ENCODE measurements at regions not wholly inside any gene's neighbourhood (a gene's known extent, or its start where the extent isn't known, plus 50 kb on each side); places are given as distances from the start of the nearest gene placed in this dataset.
A peak's percentile ranks its signal among the peaks of the same experiment; 100 is the strongest.

- no peak for ATAC-seq
- DNase-seq (ENCODE audit: low spot score) = peak; percentile 31
- intact Hi-C loops (cut with DNase I) = no loop called here
Measured at GRCh38 chr16:86708431-86708830, 130.1 kb downstream of the FOXL1 start.

DNA sequence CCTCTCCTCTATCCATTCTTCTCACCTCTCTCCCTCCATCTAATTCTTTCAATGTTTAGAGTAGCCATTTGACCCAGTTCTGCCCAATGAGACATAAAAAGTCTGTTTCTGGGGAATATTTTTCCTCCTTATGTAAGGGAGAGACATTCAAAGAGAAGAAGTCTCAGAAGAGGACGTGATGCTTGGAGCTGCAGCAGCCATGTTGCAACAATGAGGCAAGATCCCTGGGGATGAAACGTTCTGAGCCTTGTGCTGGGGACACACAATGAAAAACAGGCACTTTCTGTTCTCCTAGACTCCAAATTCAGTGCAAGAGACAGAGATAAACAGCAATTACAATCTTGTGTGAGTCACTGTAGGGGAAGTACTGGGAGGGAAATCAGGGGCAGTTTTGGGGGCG lies 130.8 kb downstream of the FOXL1 start:
- ATAC-seq (no peak), DNase-seq (ENCODE audit: low spot score) (no peak)
- intact Hi-C loops (cut with DNase I) = no loop called here

GRCh38 chr16:86709902-86710601 lies 131.7 kb downstream of the FOXL1 start:
- ATAC-seq (no peak), DNase-seq (ENCODE audit: low spot score) (peak; percentile 17)
- intact Hi-C loops (cut with DNase I) = no loop called here

DNA sequence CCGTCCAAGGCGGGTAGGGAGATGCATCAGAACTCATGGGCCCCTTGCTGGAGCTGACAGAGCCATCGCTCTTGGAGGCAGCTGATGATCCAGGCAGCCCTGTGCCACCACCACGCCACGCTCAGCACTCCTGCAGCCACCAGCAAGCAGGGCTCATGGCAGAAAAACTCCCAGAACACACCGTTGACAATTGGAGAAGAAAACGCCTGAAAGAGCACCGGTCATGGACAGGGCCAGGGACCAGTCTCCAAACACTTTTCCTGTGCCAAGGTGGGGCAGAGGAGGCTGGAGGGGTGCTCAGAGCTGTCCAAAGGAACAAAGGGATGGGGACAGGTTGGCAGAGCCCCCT lies 132.2 kb downstream of the FOXL1 start:
- intact Hi-C loops (cut with DNase I) = no loop called here
- ATAC-seq (no peak), DNase-seq (ENCODE audit: low spot score) (peak; percentile 35)

DNA sequence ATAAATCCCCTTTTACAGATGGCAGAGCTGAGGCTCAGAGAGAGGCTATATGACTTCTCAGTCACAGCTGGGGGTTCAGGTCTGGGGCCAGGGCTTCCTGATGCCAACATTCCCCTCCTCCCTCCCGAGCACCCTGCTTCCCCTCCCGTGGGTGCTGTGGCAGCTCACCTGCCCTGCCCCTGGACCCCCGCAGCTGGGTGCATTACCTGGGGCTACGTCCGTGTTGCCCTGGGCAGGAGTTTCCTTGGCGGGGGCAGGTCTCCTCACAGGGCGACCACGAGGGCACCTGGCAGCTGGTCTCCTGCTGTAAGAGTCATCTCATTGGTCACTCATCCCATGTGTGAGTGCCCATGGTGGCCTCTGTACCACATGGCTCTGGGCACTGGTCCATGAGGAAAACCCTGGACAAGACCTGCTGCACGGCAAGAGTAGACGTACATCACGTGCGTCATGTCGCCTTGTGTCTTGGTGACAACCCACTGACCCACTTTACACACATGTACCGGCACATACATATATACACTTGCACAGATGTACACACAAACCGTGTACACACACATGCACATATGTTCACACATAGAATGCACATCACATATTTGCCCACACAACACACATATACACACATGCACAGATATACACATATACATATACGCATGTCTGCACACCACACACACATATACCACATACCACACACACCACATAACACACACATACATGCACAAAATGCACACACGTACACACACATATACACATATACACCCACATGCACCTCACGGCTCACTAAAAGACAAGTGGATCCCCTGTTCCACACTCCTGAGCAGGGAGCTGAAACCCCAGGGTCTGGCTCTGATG lies 134.0 kb downstream of the FOXL1 start:
- ATAC-seq (no peak), DNase-seq (ENCODE audit: low spot score) (no peak)
- intact Hi-C loops (cut with DNase I) = no loop called here

GRCh38 chr16:86713021-86713631 lies 134.8 kb downstream of the FOXL1 start:
- ATAC-seq = no peak
- intact Hi-C loops (cut with DNase I) = no loop called here
- DNase-seq (ENCODE audit: low spot score) = no peak

DNA sequence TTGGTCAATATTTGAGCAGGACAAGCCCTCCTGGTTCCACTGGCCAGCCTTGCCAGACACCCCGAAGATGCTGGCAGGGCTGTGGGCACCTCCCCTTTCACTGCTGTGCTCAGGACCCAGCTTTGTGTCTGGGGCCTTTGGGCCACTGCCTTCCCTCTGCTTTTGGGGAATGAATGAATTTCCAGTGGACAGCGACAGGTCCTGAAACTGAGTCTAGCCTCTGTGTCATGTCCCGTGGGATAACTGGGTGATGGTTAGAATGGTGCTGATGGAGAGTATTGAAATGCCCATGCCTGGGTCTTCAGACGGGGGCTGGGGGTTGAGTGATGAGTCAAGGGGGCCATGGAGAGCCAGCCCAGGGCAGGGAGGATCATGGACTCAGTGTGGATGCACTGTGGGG lies 135.8 kb downstream of the FOXL1 start:
- no peak for DNase-seq (ENCODE audit: low spot score)
- no peak for ATAC-seq
- intact Hi-C loops (cut with DNase I) = no loop called here

GRCh38 chr16:86716649-86717048 lies 138.3 kb downstream of the FOXL1 start:
- intact Hi-C loops (cut with DNase I) = no loop called here
- ATAC-seq (no peak), DNase-seq (ENCODE audit: low spot score) (no peak)

DNA sequence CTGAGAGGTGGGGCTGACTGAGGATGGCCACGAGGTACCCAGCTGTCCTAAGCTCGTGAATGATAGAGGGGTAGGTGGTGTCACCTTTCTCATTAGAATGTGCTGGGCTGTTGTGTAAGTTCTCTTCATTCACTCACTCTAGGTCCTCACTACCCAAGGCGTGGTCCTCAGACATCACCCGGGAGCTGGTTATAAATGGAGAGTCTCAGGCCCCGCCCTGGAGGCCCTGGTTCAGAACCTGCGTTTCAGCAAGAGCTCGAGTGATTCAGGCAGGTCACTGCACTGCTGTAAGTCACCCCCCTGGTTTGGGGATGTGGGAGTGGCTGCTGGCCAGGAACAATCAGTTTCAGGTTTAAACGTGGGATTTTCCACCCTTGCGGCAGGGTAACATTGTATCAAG lies 139.8 kb downstream of the FOXL1 start:
- intact Hi-C loops (cut with DNase I) = no loop called here
- no peak for DNase-seq (ENCODE audit: low spot score)
- ATAC-seq = no peak

GRCh38 chr16:86722970-86723369 lies 144.6 kb downstream of the FOXL1 start:
- no peak for DNase-seq (ENCODE audit: low spot score)
- intact Hi-C loops (cut with DNase I) = no loop called here
- peak; percentile 95 for ATAC-seq

- intact Hi-C loops (cut with DNase I) = no loop called here
- ATAC-seq = no peak
- DNase-seq (ENCODE audit: low spot score) = no peak
Measured at GRCh38 chr16:86723689-86724088, 145.3 kb downstream of the FOXL1 start.

DNA sequence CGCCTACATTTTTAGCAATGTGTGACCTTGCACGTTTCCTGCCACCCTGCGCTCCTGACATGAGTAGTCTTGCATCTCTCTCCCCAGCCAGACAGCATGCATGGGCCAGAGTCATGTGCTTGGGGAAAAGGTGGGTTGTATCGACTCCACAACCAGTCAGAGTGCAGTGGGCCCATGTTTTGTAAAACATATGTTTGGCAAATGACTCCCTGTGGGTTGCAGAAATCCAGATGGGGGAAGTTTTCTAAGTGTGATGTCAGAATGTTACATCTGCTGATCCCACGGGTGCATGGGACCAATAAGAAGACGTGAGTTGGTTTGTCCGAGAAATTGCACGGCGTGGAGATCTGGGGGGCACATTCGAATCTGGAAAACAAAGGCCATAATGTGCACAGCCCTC lies 147.1 kb downstream of the FOXL1 start:
- no peak for ATAC-seq
- intact Hi-C loops (cut with DNase I) = no loop called here
- DNase-seq (ENCODE audit: low spot score) = no peak

DNA sequence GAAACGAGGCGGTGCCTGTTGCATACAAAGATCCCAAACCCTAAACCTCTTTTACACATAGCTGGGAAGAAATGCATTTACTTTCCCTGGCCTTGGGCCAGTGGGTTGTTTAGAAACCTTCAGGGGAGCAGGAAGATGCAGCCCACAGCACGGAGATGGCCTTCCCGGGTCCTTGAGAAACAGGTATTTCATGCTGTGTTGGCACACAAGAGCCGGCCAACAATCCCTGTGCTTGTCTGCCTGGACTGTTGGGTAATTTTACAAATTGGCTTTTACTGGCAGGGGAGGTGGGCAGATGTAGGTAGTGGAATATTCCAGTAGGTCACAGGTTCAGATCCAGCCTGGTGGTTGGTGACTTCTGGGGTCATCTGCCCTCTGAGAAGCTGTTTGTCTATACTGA lies 148.0 kb downstream of the FOXL1 start:
- ATAC-seq (no peak), DNase-seq (ENCODE audit: low spot score) (no peak)
- intact Hi-C loops (cut with DNase I) = no loop called here

- DNase-seq (ENCODE audit: low spot score) = no peak
- no peak for ATAC-seq
- intact Hi-C loops (cut with DNase I) = no loop called here
Measured at GRCh38 chr16:86727131-86727530, 148.8 kb downstream of the FOXL1 start.

DNA sequence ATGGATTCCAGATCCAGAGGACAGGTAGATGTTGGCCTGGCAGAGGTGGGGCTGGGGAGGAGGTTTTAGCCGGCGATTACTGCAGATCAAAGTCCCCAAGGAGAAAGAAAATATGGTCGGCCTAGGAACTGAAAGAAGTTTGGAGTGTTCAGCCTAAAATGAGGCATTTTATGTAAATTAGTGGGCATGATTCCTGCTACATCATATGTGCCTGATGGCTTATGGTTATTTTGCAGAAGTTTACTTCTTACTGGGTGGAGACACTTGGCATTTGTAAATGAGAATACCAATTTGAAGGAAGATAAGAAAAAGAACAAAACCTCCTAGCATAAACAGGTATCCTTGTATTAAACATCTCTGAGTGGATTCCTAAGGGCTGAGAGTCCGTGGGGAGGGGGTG lies 149.3 kb downstream of the FOXL1 start:
- intact Hi-C loops (cut with DNase I) = no loop called here
- DNase-seq (ENCODE audit: low spot score) = no peak
- no peak for ATAC-seq

DNA sequence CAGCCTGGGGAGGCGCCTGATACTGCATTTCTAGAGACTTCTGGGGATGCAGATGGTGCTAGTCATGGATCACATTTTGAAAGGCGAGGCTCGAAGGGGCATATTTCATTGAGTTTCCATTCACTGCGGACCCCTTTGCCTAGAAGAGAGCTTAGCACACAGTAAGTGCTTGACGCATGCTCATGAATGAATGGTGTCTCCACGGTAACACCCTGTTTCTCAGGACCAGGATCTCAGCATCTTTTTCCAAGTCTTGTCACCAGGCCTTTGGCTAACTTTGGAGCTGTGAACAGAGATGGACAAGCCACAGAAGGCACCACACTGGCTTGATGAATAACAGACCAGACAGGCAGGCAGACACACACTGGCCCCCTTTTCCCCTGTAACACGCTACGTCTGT lies 151.3 kb downstream of the FOXL1 start:
- DNase-seq (ENCODE audit: low spot score) (no peak), ATAC-seq (no peak)
- intact Hi-C loops (cut with DNase I) = no loop called here

GRCh38 chr16:86730086-86730485 lies 151.7 kb downstream of the FOXL1 start:
- intact Hi-C loops (cut with DNase I) = no loop called here
- DNase-seq (ENCODE audit: low spot score) = no peak
- no peak for ATAC-seq

DNA sequence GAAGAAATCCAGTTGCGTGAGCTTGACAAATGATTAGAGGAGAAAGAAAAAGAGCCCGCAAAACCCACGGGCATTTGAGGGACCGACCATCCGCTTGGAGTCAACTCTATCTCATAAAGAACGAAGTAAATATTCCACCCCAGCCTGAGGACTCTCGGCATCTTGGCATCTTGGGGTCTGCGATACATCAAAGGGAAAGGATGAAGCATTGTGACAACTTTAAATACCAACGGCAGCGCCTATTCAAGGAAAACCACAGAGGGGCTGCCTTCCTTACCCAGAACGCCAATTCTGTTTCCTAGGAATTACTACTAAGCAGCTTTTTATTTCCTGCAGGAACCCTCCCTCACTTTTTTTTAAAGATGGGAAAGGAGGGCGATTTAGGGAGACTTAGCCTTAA lies 152.2 kb downstream of the FOXL1 start:
- no peak for DNase-seq (ENCODE audit: low spot score)
- intact Hi-C loops (cut with DNase I) = no loop called here
- no peak for ATAC-seq

- ATAC-seq (peak; percentile 83), DNase-seq (ENCODE audit: low spot score) (no peak)
Measured at GRCh38 chr16:86732621-86733295, 154.4 kb downstream of the FOXL1 start.

More at GRCh38 chr16:86732621-86733295, 154.4 kb downstream of the FOXL1 start:
- intact Hi-C loops (cut with DNase I) = no loop called here

Data from sciatic nerve (tissue), 2 donors.